ENCODE measurements at regions not wholly inside any gene's neighbourhood (a gene's known extent, or its start where the extent isn't known, plus 50 kb on each side); places are given as distances from the start of the nearest gene placed in this dataset.
"Not testable (repeated sequence)": the region's sequence is repeated elsewhere in the genome, so short reads cannot be mapped to it uniquely, and the experiment has no call there.

DNA sequence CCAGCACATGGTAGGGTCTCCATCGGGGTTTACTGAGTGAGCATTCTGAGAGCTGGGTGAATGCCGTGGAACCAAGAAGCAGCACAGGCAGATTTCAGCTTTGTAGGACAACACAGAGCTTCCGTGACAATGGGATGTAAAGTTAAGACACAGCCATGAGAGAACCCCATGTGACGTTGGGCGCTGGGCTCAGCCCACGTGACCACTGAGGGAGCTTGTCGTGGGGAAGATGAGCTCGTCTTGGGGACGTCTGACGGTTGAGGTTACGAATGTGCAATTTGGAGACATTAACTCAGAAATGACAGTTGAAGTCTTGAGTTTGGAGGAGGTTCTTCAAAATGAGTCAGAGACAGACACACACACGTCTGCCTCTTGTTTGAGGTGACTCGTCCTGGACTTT lies 51.5 kb upstream of the MUC20 start:
- DNase-seq (ENCODE audit: low read depth, low spot score) = not testable (repeated sequence)

DNA sequence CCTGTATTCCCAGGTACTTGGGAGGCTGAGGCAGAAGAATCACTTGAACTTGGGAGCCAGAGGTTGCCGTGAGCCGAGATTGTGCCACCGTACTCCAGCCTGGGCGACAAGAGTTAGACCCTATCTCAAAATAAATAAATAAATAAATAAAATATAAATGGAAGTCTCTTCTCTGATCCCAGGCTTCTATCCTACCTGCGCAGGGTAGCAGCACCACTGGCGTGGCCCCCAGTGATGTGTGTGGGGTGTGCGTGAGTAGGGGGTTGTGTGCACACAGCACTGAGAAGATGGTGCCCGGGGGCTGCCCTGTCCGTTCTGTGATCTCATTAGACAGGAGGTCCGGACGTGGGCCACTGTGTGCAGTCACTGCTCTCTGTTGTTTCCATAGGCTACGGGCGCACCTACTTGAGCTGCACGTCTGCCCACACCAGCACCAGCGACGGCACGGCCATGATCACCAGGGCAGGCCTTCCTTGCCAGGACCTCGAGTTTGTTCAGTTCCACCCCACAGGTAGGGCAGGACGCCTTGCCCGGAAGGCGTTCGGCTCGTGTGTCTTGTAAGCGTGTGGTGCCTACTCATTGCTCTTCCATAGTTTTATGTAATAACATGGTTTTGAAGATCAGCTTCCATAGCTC lies 52.5 kb upstream of the MUC20 start:
- not testable (repeated sequence) for DNase-seq (ENCODE audit: low read depth, low spot score)

- DNase-seq (ENCODE audit: low read depth, low spot score) = not testable (repeated sequence)
Observed at GRCh38 chr3:195665311-195665710, 55.5 kb upstream of the MUC20 start.

DNA sequence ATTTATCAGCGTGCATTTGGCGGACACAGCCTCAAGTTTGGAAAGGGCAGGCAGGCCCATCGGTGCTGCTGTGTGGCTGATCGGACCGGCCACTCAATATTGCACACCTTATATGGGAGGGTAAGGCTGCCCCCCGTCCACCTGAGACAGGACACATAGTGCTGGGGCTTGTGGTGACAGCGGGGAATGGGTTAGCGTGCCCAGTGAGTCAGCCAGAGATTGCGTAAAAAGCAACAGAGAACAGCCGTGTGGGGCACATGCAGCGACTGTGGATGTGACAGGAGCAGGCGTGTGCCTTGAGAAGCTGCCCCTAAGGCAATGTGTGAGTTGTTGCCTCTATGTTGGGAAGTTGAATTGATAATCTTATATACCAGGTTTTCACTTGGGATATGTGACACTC lies 56.6 kb upstream of the MUC20 start:
- DNase-seq (ENCODE audit: low read depth, low spot score) = not testable (repeated sequence)

GRCh38 chr3:195659136-195659533 lies 61.6 kb upstream of the MUC20 start:
- DNase-seq (ENCODE audit: low read depth, low spot score) = not testable (repeated sequence)

DNA sequence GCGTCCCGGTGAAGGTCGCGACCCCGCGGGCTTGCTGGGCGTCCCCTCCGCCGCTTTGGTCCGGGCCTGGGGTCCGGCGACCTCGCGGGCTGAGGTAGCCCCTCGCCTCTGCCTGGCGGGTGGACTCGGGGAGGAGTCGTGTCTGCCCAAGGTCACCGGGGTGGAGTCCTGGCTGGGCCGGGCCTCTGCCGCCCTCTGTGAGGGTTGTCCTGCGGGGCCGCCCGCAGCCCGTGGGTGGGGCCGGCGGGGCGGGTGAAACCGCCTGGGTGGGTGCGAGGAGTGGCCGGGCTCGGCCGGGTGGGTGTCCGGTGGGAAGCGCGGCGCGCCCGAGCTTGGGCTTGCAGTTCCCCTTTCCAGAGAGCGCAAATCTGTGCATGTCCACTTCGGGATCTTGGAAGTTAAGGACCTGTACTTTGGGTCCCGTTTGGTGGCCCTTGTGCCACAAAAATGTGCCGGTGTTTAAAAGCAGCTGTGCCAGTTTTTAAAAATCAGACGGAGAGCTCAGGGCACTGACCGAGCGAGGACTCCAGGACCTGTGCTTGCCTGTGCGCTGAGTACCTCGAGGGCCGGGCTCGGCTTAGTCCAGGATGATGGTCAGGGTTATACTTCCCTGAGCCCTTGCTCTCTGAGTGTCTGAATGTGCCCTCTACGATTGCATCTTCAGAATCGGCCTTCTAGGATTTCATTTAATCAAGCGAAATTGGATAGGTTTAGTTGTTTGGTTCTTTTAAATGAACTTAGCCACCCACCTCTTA lies 62.2 kb upstream of the MUC20 start:
- DNase-seq (ENCODE audit: low read depth, low spot score) = not testable (repeated sequence)

- DNase-seq (ENCODE audit: low read depth, low spot score) = peak; percentile 85
Observed at GRCh38 chr3:195657475-195658372, 63.1 kb upstream of the MUC20 start.

GRCh38 chr3:195656091-195656490 lies 64.7 kb upstream of the MUC20 start:
- DNase-seq (ENCODE audit: low read depth, low spot score) = not testable (repeated sequence)

GRCh38 chr3:195654746-195655145 lies 66.0 kb upstream of the MUC20 start:
- not testable (repeated sequence) for DNase-seq (ENCODE audit: low read depth, low spot score)

- DNase-seq (ENCODE audit: low read depth, low spot score) = not testable (repeated sequence)
Observed at GRCh38 chr3:195654138-195654537, 66.6 kb upstream of the MUC20 start.

DNA sequence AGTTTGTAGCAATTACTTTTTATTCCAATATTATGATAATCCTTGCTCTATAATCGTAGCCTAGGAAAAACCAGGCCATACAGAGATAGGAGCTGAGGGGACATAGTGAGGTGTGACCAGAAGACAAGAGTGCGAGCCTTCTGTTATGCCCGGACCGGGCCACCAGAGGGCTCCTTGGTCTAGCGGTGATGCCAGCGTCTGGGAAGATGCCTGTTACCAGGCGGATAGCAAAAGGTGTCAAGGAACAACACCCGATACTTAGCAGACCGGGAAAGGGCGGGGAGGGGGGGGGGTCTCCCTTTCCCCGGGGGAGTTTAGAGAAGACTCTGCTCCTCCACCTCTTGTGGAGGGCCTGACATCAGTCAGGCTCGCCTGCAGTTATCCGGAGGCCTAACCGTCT lies 67.1 kb upstream of the MUC20 start:
- not testable (repeated sequence) for DNase-seq (ENCODE audit: low read depth, low spot score)

DNA sequence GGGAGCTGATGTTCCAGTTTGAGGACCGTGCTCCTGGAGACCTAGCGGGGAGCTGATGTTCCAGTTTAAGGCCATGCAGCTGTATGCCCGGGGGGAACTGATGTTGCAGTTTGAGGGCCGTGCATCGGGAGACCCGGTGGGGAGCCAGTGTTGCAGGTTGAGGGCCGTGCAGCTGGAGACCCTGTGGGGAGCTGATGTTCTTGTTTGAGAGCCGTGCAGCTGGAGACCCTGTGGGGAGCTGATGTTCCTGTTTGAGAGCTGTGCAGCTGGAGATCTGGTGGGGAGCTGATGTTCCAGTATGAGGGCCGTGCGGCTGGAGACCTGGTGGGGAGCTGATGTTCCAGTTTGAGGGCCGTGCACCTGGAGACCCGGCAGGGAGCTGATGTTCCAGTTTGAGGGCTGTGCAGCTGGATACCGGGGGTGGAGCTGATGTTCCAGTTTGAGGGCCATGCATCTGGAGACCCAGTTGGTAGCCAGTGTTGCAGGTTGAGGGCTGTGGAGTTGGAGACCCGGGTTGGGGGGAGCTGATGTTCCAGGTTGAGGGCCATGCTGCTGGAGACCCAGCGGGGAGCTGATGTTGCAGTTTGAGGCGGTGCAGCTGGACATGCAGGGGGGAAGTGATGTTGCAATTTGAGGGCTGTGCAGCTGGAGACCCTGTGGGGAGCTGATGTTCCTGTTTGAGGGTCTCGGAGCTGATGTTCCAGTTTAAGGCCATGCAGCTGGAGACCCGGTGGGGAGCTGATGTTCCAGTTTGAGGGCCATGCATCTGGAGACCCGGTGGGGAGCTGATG lies 64.4 kb upstream of the APOD start:
- DNase-seq (ENCODE audit: low read depth, low spot score) = not testable (repeated sequence)

DNA sequence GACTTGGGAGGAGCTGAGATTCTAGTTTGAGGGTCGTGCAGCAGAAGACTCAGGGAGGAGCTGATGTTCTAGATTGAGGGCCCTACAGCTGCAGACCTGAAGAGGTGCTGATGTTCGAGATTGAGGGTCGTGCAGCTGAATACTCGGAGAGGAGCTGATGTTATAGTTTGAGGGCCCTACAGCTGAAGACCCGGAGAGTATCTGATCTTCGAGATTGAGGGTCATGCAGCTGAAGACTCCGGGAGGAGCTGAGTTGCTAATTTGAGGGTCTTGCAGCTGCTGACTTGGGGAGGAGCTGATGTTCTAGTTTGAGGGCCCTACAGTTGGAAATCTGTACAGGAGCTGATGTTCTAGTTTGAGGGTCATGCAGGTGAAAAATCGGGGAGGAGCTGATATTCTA lies 62.1 kb upstream of the APOD start:
- DNase-seq (ENCODE audit: low read depth, low spot score) = not testable (repeated sequence)

GRCh38 chr3:195643245-195643644 lies 59.5 kb upstream of the APOD start:
- DNase-seq (ENCODE audit: low read depth, low spot score) = not testable (repeated sequence)

GRCh38 chr3:195642311-195642710 lies 58.6 kb upstream of the APOD start:
- not testable (repeated sequence) for DNase-seq (ENCODE audit: low read depth, low spot score)

GRCh38 chr3:195638456-195638855 lies 54.7 kb upstream of the APOD start:
- not testable (repeated sequence) for DNase-seq (ENCODE audit: low read depth, low spot score)

DNA sequence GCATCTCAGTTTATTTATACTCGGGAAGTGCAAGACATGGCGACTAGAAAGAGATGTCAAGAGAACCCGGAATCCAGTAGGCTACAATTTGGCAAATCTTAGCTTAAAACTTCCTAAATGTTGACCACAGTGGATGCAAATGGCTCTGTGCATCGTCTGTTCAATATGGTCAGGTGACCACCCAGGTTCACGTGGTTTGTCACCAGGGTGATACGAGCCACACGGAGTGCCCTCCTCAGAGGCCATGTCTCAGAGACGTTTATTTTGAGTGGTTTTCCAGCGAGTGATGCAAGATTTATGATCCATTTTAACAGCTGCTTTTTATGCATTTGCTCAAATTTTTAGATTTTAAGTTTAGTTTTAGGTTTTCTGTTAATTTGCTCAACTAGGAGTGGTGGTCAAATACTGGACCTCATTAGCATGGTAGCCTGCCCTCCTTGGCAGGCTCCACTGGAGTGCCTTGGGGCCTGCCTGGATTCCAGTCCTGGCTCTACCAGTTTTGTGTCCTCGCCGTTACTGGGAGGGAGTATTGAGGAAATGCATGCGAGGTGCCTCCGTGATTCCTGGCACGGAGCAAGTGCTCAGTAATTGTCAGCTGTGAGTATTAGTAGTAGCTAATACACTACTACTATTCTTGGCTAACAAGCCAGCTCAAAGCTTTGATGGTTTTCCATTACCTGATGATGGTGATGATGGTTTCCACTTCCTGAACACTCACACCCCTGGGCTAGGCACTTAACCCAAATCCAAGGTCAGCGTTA lies 53.9 kb upstream of the APOD start:
- DNase-seq (ENCODE audit: low read depth, low spot score) = not testable (repeated sequence)

DNA sequence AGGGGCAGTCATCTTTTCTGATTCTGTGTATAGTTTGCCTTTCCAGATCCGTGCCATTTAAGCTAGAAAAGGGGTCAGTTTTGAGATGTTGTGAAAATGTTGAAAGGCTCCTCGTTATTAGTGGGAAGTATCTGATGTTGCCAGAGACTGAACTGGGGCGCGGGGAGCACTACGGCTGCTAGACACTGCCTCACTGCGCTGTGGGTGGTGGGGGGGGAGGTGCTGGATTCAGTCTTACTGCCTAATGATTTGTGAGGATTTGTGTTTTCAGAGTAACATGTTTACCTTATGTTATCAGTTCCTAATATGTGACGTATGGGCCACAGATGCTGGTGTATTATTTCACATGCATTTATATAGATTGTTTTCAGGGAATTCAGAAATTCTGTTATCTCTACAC lies 53.3 kb upstream of the APOD start:
- DNase-seq (ENCODE audit: low read depth, low spot score) = not testable (repeated sequence)

DNA sequence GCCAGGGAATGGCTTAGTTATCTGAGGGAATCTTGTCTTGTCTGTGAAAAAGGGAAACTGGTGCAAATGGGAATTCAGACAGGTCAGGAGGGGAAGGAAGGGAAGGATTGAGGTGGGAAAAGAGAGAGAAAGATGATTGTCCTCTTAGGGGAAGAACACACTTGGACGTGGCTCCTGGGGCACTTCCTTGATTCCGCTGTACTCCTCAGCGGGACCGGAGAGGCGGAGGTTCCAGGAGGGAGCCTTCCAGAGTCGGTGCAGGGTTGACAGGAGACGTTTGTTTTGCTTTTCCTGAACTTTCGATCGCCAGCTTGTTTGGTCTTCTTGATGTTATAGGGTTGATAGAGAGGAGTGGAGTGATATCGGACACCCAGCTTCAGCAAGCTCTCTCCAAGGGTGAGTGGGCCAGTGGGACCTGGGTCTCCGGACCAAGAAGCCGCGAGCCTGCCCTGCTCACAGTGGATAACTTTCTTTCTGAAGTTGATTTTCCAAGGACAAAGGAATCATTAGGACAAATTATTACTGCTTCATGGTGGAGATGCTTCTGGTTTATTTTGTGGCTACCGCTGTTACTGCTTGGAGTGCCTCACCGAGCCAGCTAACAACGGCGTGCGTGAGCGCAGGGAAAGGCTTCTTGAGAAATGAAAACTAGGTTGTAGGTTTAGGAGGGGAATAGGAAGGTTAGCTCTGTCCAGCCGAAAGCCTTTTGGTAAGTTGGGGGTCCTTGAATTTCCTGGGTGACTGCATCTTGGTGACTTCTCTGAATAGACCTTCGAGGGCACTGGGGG lies 52.4 kb upstream of the APOD start:
- not testable (repeated sequence) for DNase-seq (ENCODE audit: low read depth, low spot score)
